ENCODE measurements at regions not wholly inside any gene's neighbourhood (a gene's known extent, or its start where the extent isn't known, plus 50 kb on each side); places are given as distances from the start of the nearest gene placed in this dataset.

DNA sequence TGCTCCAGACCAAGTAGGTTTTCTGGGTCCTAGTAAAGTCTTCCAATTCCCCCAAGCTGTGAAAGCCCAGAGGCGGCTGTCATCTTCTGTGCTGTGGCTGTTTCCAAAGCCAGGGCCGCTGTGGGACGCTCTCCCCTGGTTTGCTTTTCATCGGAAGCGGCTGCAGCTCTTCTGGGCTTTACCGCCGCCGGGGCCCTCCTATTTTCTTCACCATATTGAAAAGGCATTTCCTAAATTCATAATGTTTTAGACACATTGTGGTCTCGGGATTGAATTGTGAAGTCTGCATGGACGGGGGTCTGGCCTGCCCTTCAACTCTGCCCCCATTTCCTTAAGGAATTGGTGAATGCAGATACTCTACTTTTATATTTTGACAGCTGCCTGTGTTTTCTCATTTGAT, 551.4 kb upstream of the MGMT start:
- in situ Hi-C loops (cut with MboI) (no loop called here), intact Hi-C loops (cut with micrococcal nuclease) (no loop called here)
- Histone ChIP-seq H2AFZ (ENCODE audit: low read depth, low read length) (no peak overlapping the region), H3K79me2 (ENCODE audit: control insufficient read depth, insufficient read depth, low read length) (no peaks in the 10 kb centered on the region), H3K9me3 (replicated peaks; ENCODE audit: control insufficient read depth, insufficient read depth, low read depth, low read length) (no peaks in the 10 kb centered on the region), H3K27me3 (ENCODE audit: control insufficient read depth in 2 of 2, insufficient read depth in 2 of 2, low read length in 2 of 2) (peaks cover 3 to 15% of the 10 kb centered on the region in 2 experiments; a peak in 3 of 5 replicates), H3K4me1 (replicated peaks in 1 of 2; ENCODE audit: control insufficient read depth in 2 of 2, insufficient read depth in 2 of 2, low read length in 2 of 2) (no peaks in the 10 kb centered on the region), H3K27ac (ENCODE audit: extremely low read depth, low read depth, low read length) (no peak overlapping the region), H3K9me1 (ENCODE audit: control insufficient read depth, insufficient read depth, low read length) (no peaks in the 10 kb centered on the region), H3K36me3 (ENCODE audit: control insufficient read depth, insufficient read depth, low read length) (no peaks in the 10 kb centered on the region), H3K4me3 (no peak overlapping the region), H3K9ac (ENCODE audit: insufficient read depth in 1 of 2, low read depth in 2 of 2, low read length in 2 of 2) (no peak overlapping the region), H3K4me2 (ENCODE audit: insufficient read depth, low read length) (no peak overlapping the region), H4K20me1 (replicated peaks; ENCODE audit: control insufficient read depth, insufficient read depth, low read length) (no peaks in the 10 kb centered on the region)
- no peak for TF ChIP-seq ZNF263 (CRISPR knock-in tag; IDR thresholded peaks at IDR 0.05; ENCODE audit: borderline replicate concordance)
- no peak for TF ChIP-seq CHD2 (IDR thresholded peaks at IDR 0.05; ENCODE audit: low read depth, low read length)
- no peak for TF ChIP-seq EP400 (IDR thresholded peaks at IDR 0.05)
- no peak for TF ChIP-seq ZNF444 (CRISPR knock-in tag; IDR thresholded peaks at IDR 0.05)
- TF ChIP-seq ZNF699 (CRISPR knock-in tag; IDR thresholded peaks at IDR 0.05; ENCODE audit: insufficient replicate concordance) = no peak
- no peak for TF ChIP-seq BRCA1 (IDR thresholded peaks at IDR 0.05)
- no peak for TF ChIP-seq BRCA1 (CRISPR knock-in tag; IDR thresholded peaks at IDR 0.05)
- no peak for TF ChIP-seq ZNF445 (CRISPR knock-in tag; IDR thresholded peaks at IDR 0.05; ENCODE audit: low read depth)
- no peak for TF ChIP-seq ZNF830 (CRISPR knock-in tag; IDR thresholded peaks at IDR 0.05)
- TF ChIP-seq RCOR1 (IDR thresholded peaks at IDR 0.05; ENCODE audit: borderline replicate concordance in 1 of 2, low read depth in 2 of 2, low read length in 2 of 2) = no peak
- TF ChIP-seq, protein P1, sequence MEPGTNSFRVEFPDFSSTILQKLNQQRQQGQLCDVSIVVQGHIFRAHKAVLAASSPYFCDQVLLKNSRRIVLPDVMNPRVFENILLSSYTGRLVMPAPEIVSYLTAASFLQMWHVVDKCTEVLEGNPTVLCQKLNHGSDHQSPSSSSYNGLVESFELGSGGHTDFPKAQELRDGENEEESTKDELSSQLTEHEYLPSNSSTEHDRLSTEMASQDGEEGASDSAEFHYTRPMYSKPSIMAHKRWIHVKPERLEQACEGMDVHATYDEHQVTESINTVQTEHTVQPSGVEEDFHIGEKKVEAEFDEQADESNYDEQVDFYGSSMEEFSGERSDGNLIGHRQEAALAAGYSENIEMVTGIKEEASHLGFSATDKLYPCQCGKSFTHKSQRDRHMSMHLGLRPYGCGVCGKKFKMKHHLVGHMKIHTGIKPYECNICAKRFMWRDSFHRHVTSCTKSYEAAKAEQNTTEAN (CRISPR knock-in tag; IDR thresholded peaks at IDR 0.05) = no peak
- TF ChIP-seq MLX (CRISPR knock-in tag; conservative IDR thresholded peaks at IDR 0.05) = no peak
- TF ChIP-seq SMAD2 (IDR thresholded peaks at IDR 0.05; ENCODE audit: low read depth, low read length) = no peak
- no TSS peak for BruUV-seq (replicated peaks)
- no peak for FAIRE-seq
- POLR2A ChIA-PET = no interaction called here
- CTCF ChIA-PET (ENCODE audit: low intra/inter-chr PET ratio) = no interaction called here
- WGBS (ENCODE audit: insufficient coverage, low coverage, missing lambda C conversion rate) = under 1% methylated on average over 10 of the region's 10 CpGs
- no peak for DNase-seq (ENCODE audit: extremely low read depth in 1 of 4, low spot score in 3 of 4)
- ATAC-seq = no peak

Measured in K562 (cell line).